Vagina (tissue), 2 donors: ENCODE measurements at regions not wholly inside any gene's neighbourhood (a gene's known extent, or its start where the extent isn't known, plus 50 kb on each side); places are given as distances from the start of the nearest gene placed in this dataset.

Source experiments
- DNase-seq, 2 donors: peaks; one replicate each; pipeline ENCODE4 v3.0.0-alpha.2; 2017; ENCODE audit errors: extremely low spot score in 2 of 2
- H3K27ac ChIP-seq: fragments of 200-600 bp; sonication (generic); one replicate; pipeline ENCODE4 v1.5.1; 2019
- H3K27me3 ChIP-seq: fragments of 200-600 bp; sonication (generic); one replicate; pipeline ENCODE4 v1.5.1; 2019
- H3K36me3 ChIP-seq, 2 donors: fragments of 200-600 bp; sonication (generic); one replicate each; pipeline ENCODE4 v1.5.1; 2017 to 2019
- H3K4me1 ChIP-seq: fragments of 200-600 bp; sonication (generic); one replicate; pipeline ENCODE4 v1.5.1; 2019
- H3K4me3 ChIP-seq, 2 donors: fragments of 200-600 bp; sonication (generic); 1 replicate in 1 of 2; 2 replicates in 1 of 2; pipeline ENCODE4 v1.5.1; 2016 to 2019
- H3K9me3 ChIP-seq: fragments of 200-600 bp; sonication (generic); one replicate; pipeline ENCODE4 v1.5.1; 2019
- POLR2A ChIP-seq, 2 donors: fragments of 450-650 bp; IDR thresholded peaks; one replicate each; pipeline ENCODE4 v1.6.1; 2017; ENCODE audit warnings: antibody characterized with exemption in 2 of 2, mild to moderate bottlenecking in 2 of 2, moderate library complexity in 2 of 2
- POLR2AphosphoS5 ChIP-seq, 2 donors: sonication (generic); formaldehyde crosslinking; IDR thresholded peaks; one replicate each; pipeline ENCODE4 v1.9.0; 2017; ENCODE audit warnings: antibody characterized with exemption in 2 of 2, mild to moderate bottlenecking in 2 of 2, low read depth in 1 of 2; ENCODE audit not compliant: insufficient read depth in 1 of 2
- intact Hi-C: fragments of 100-400 bp; cut with DNase I; formaldehyde crosslinking; loops from one replicate; pipeline ENCODE4 v1.15.1; 2023
- TF ChIP-seq, protein P1 (sequence below), 3 experiments: fragments of 450-650 bp in 2 of 3; fragments of 200-600 bp in 1 of 3; sonication (generic) in 1 of 3; IDR thresholded peaks; one replicate each; pipeline ENCODE4 v1.5.1; 2017 to 2019; ENCODE audit warnings: antibody characterized with exemption in 3 of 3, mild to moderate bottlenecking in 2 of 3, moderate library complexity in 2 of 3

DNA sequence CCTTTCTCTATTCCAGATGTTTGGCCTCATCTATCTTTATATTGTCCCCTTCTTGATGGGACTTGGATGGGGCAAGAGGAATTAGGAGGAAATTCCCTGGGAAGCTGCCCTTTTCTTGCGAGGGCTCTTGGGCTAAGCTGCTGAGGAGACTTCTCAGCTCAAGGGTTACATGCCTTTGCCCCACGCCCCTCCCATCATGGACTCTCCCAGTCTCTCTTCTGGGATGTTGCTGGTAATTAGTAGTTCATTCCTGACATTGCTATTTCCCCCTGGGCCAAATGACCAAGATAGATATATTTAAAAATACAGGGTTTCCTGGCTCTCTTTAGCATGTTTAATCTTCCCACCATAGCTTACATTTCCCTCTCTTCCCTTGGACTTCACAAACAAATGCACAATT is 90.6 kb upstream of the RALGPS2 start:
- no peak for DNase-seq
- no peaks in the 10 kb centered on the region for H3K36me3 ChIP-seq
- H3K27ac ChIP-seq = no peak overlapping the region
- H3K9me3 ChIP-seq = no peaks in the 10 kb centered on the region
- H3K4me3 ChIP-seq = no peak overlapping the region
- H3K4me1 ChIP-seq = peaks cover 2% of the 10 kb centered on the region
- no peak for TF ChIP-seq POLR2AphosphoS5 (IDR thresholded peaks at IDR 0.05; ENCODE audit: insufficient read depth in 1 of 2, low read depth in 1 of 2)
- no peak for TF ChIP-seq POLR2A (IDR thresholded peaks at IDR 0.05)
- TF ChIP-seq, protein P1, sequence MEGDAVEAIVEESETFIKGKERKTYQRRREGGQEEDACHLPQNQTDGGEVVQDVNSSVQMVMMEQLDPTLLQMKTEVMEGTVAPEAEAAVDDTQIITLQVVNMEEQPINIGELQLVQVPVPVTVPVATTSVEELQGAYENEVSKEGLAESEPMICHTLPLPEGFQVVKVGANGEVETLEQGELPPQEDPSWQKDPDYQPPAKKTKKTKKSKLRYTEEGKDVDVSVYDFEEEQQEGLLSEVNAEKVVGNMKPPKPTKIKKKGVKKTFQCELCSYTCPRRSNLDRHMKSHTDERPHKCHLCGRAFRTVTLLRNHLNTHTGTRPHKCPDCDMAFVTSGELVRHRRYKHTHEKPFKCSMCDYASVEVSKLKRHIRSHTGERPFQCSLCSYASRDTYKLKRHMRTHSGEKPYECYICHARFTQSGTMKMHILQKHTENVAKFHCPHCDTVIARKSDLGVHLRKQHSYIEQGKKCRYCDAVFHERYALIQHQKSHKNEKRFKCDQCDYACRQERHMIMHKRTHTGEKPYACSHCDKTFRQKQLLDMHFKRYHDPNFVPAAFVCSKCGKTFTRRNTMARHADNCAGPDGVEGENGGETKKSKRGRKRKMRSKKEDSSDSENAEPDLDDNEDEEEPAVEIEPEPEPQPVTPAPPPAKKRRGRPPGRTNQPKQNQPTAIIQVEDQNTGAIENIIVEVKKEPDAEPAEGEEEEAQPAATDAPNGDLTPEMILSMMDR (IDR thresholded peaks at IDR 0.05) = no peak
- intact Hi-C loops = no loop called here
- H3K27me3 ChIP-seq = no peaks in the 10 kb centered on the region

DNA sequence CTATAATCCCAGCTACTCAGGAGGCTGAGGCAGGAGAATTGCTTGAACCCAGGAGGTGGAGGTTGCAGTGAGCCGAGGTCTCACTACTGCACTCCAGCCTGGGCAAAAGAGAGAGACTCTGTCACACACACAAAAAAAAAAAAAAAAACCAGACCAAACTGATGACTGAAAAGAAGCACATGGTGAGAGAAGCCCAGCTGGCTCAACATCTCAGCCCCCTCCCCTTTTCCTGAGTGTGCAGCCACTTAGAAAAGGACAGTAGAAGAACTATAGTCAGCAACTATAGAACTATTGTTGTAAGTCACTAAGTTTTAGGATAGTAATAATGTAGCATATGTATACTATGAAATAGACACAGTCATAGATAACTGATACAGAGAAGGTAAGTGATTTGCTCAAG is 87.2 kb upstream of the RALGPS2 start:
- Histone ChIP-seq H3K27me3 (no peaks in the 10 kb centered on the region), H3K4me3 (no peak overlapping the region), H3K4me1 (no peaks in the 10 kb centered on the region), H3K27ac (no peak overlapping the region), H3K36me3 (no peaks in the 10 kb centered on the region), H3K9me3 (no peaks in the 10 kb centered on the region)
- TF ChIP-seq POLR2AphosphoS5 (IDR thresholded peaks at IDR 0.05; ENCODE audit: insufficient read depth in 1 of 2, low read depth in 1 of 2) (no peak), POLR2A (IDR thresholded peaks at IDR 0.05) (no peak)
- TF ChIP-seq, protein P1 (IDR thresholded peaks at IDR 0.05) = no peak
- intact Hi-C loops = no loop called here
- no peak for DNase-seq

DNA sequence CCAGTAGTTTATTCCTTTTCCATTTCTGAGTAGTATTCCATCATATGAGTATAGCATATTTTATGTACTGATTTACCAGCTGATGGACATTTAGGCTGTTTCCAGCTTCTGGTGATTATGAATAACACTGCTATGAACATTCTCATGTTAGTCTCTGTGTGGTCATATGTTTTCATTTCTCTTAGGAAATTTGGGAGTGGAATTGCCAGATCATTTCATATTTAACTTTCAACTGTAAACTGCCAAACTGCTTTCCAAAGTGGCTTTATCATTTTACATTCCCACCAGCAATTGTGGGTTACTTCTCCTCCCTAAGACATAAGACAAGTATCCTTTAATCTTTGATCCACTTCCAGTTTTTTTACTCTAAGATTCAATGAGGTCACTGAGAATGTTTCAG is 85.7 kb upstream of the RALGPS2 start:
- TF ChIP-seq POLR2AphosphoS5 (IDR thresholded peaks at IDR 0.05; ENCODE audit: insufficient read depth in 1 of 2, low read depth in 1 of 2) = no peak
- TF ChIP-seq, protein P1 (IDR thresholded peaks at IDR 0.05) = no peak
- no peak for TF ChIP-seq POLR2A (IDR thresholded peaks at IDR 0.05)
- H3K36me3 ChIP-seq = no peaks in the 10 kb centered on the region
- intact Hi-C loops = no loop called here
- H3K4me1 ChIP-seq = no peaks in the 10 kb centered on the region
- no peak for DNase-seq
- H3K27me3 ChIP-seq = no peaks in the 10 kb centered on the region
- H3K27ac ChIP-seq = no peak overlapping the region
- H3K4me3 ChIP-seq = no peak overlapping the region
- no peaks in the 10 kb centered on the region for H3K9me3 ChIP-seq

DNA sequence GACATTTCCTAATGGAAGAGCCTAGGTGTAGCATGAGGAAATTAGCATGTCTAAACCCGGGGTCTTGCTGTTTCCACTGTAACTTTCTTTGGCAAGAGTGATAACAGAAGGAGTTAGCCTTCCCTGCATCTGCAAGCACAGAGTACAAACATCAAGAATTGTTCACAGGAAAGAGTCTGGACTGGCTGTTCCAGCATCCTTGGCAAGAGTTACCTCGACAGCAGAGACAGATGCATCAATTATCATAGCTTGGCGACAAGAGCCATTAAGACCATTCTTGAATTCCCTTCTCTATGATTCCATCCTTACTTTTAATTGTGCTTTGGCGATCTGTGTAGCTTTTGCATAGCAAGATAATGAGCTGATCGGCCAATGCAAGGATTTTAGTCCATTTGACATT is 82.8 kb upstream of the RALGPS2 start:
- Histone ChIP-seq H3K4me3 (no peak overlapping the region), H3K36me3 (no peaks in the 10 kb centered on the region), H3K27me3 (no peaks in the 10 kb centered on the region), H3K4me1 (no peaks in the 10 kb centered on the region), H3K27ac (no peak overlapping the region), H3K9me3 (no peaks in the 10 kb centered on the region)
- DNase-seq = no peak
- intact Hi-C loops = no loop called here
- TF ChIP-seq POLR2AphosphoS5 (IDR thresholded peaks at IDR 0.05; ENCODE audit: insufficient read depth in 1 of 2, low read depth in 1 of 2) (no peak), POLR2A (IDR thresholded peaks at IDR 0.05) (no peak)
- TF ChIP-seq, protein P1 (IDR thresholded peaks at IDR 0.05) = no peak

DNA sequence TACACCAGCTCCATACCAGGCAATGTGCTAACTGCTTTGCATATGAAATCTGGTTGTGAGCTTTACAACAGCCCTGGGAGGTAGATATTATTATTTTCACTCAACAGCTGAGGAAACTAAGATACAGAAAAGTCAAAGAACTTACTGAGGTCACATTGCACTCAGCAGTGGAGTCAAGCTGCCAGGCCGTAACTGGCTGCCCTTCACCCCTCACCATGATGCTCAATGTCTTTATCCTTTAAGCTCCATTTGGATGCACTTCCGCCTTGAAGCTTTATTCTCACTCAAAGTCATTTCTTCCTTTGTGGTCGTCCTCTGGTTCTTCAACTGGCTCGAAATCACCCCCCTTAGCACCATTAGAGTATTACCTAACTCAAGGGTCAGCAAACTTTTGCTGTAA is 81.7 kb upstream of the RALGPS2 start:
- DNase-seq = no peak
- Histone ChIP-seq H3K4me3 (no peak overlapping the region), H3K27ac (no peak overlapping the region), H3K4me1 (no peaks in the 10 kb centered on the region), H3K9me3 (no peaks in the 10 kb centered on the region), H3K27me3 (no peaks in the 10 kb centered on the region), H3K36me3 (no peaks in the 10 kb centered on the region)
- TF ChIP-seq, protein P1 (IDR thresholded peaks at IDR 0.05) = no peak
- intact Hi-C loops = no loop called here
